WI38 (cell line): ENCODE measurements at regions not wholly inside any gene's neighbourhood (a gene's known extent, or its start where the extent isn't known, plus 50 kb on each side); places are given as distances from the start of the nearest gene placed in this dataset.

Experiments
- H3K4me3 ChIP-seq: 2 replicates; pipeline ENCODE4 v1.5.1; 2011; ENCODE audit warnings: low read depth, mild to moderate bottlenecking, control low read depth, low read length
- CTCF ChIP-seq: IDR thresholded peaks from 2 replicates; pipeline ENCODE4 v1.5.1; 2012; ENCODE audit warnings: low read depth, mild to moderate bottlenecking, control low read depth, low read length

DNA sequence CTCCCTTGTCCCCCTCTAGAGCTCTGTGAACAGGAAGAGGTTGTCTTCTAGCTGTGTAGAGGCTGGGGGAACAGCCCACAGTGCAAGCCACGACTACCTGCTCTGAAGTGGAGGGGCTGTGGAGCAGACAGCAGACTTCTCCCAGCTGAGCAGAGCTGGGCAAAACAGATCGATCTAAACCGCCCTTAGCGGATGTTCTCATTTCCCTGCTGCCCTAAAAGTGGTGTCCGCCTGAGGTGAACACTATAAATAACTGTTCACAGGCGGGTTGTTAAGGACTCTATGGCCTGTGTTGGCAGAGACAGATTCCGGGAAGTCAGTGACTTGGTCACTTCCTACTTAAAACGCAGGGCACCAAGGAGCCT lies 203.2 kb downstream of the RHOU start:
- no peak overlapping the region for H3K4me3 ChIP-seq
- TF ChIP-seq CTCF: no peak

- no peak for TF ChIP-seq CTCF
- no peak overlapping the region for H3K4me3 ChIP-seq
These were observed 203.9 kb downstream of the RHOU start for GRCh38 chr1:228939001-228939691.

DNA sequence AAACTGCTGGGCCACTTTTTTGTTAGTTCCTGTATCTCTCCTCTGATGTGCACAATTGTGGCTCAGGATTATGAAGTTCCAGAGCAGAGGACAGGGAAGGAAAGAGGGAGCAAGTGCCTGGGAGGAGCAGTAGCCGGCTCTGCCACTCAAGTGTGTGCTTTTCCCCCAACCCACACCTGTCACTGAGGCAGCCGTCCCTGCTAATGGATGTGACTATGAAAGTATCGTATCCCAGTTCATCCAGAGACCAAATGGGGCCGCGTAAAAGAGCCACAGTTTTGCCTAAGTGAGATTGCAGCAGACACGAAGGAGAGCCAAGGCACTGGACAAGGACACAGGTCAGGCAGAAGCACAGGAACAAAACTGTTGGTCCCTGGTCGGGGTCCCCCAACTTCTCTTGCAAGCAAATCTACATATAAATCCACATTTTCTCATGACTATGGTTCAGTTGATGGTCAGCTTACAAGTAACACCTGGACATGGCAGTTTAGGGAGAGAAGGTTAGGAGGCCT lies 204.7 kb downstream of the RHOU start:
- no peak for TF ChIP-seq CTCF
- no peak overlapping the region for H3K4me3 ChIP-seq

- TF ChIP-seq CTCF: no peak
These were observed 205.2 kb downstream of the RHOU start for GRCh38 chr1:228940526-228940925.

DNA sequence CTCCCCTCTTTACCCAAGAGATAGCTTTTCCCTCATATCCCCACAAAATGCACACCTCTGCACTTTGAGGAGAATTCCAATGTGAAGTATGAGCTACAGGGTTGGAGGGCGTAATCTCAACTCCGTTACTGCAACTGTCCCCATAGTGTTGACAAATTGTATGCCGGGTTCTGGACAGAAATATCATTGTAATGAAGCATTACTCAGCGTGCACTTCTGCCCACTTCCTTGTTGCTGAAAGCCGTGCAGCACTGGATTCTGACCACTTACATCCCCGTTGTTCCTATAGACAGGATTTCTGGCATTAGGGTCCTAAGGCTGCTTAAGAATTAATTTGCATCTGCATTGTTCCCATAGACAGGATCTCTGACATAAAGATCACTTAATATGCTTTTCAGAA lies 205.6 kb downstream of the RHOU start:
- no peak for TF ChIP-seq CTCF
- H3K4me3 ChIP-seq: no peak overlapping the region

More at GRCh38 chr1:228940526-228940925, 205.2 kb downstream of the RHOU start:
- H3K4me3 ChIP-seq: no peak overlapping the region

- no peak for TF ChIP-seq CTCF
- H3K4me3 ChIP-seq: no peak overlapping the region
These were observed 206.4 kb downstream of the RHOU start for GRCh38 chr1:228941666-228942065.

GRCh38 chr1:228943436-228943835 lies 208.2 kb downstream of the RHOU start:
- no peak overlapping the region for H3K4me3 ChIP-seq
- no peak for TF ChIP-seq CTCF
